ENCODE measurements at regions not wholly inside any gene's neighbourhood (a gene's known extent, or its start where the extent isn't known, plus 50 kb on each side); places are given as distances from the start of the nearest gene placed in this dataset.
"Not testable (repeated sequence)": the region's sequence is repeated elsewhere in the genome, so short reads cannot be mapped to it uniquely, and the experiment has no call there.

DNA sequence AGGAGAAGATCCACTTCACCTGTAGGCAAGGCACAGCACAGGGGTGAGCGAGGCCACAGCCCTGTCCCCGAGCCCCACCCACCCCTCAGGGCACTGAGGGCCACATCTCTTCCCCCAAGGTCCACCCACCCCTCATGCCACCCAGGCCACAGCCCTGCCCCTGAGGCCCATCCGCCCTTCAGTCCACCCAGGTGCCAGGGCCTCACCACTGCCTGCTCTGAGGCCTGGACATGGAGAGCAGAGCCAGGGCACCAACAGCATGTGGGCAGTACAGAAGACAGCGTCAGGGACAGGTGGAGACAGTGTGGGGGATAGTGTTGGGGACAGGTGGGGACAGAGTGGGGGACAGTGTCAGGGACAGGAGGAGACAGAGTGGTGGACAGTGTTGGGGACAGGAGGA, 138.3 kb downstream of the TMEM121 start:
- TF ChIP-seq, protein P1, sequence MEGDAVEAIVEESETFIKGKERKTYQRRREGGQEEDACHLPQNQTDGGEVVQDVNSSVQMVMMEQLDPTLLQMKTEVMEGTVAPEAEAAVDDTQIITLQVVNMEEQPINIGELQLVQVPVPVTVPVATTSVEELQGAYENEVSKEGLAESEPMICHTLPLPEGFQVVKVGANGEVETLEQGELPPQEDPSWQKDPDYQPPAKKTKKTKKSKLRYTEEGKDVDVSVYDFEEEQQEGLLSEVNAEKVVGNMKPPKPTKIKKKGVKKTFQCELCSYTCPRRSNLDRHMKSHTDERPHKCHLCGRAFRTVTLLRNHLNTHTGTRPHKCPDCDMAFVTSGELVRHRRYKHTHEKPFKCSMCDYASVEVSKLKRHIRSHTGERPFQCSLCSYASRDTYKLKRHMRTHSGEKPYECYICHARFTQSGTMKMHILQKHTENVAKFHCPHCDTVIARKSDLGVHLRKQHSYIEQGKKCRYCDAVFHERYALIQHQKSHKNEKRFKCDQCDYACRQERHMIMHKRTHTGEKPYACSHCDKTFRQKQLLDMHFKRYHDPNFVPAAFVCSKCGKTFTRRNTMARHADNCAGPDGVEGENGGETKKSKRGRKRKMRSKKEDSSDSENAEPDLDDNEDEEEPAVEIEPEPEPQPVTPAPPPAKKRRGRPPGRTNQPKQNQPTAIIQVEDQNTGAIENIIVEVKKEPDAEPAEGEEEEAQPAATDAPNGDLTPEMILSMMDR (IDR thresholded peaks at IDR 0.05), result no peak
- TF ChIP-seq ZFX (IDR thresholded peaks at IDR 0.05; ENCODE audit: borderline replicate concordance), result no peak
- no peak overlapping the region for H3K27ac ChIP-seq

DNA sequence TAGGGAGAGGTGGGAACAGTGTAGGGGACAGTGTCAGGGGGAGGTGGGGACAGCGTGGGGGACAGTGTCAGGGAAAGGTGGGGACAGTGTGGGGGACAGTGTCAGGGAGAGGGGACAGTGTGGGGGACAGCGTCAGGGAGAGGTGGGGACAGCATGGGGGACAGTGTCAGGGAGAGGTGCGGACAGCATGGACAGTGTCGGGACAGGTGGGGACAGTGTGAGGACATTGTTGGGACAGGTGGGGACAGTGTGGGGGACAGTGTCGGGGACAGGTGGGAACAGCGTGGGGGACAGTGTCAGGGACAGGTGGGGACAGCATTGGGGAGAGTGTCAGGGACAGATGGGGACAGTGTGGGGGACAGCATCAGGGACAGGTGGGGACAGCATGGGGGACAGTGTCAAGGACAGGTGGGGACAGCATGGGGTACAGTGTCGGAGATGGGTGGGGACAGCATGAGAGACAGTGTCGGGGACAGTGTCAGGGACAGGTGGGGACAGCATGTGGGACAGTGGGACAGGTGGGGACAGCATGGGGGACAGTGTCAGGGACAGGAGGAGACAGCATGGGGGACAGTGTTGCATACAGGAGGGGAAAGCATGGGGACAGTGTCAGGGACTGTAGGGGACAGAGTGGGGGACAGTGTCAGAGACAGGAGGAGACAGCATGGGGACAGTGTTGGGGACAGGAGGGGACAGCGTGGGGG, 139.0 kb downstream of the TMEM121 start:
- H3K27ac ChIP-seq, result no peak overlapping the region
- TF ChIP-seq, protein P1 (IDR thresholded peaks at IDR 0.05), result no peak
- no peak for TF ChIP-seq ZFX (IDR thresholded peaks at IDR 0.05; ENCODE audit: borderline replicate concordance)

DNA sequence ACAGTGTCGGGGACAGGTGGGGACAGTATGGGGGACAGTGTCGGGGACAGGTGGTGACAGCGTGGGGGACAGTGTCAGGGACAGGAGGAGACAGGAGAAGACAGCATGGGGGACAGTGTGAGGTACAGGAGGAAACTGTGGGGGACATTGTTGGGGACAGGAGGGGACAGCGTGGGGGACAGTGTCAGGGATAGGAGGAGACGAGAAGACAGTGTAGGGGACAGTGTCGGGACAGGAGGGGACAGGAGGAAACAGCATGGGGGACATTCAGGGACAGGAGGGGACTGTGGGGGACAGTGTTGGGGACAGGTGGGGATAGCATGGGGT, 139.5 kb downstream of the TMEM121 start:
- TF ChIP-seq, protein P1 (IDR thresholded peaks at IDR 0.05), result no peak
- no peak for TF ChIP-seq ZFX (IDR thresholded peaks at IDR 0.05; ENCODE audit: borderline replicate concordance)
- no peak overlapping the region for H3K27ac ChIP-seq

DNA sequence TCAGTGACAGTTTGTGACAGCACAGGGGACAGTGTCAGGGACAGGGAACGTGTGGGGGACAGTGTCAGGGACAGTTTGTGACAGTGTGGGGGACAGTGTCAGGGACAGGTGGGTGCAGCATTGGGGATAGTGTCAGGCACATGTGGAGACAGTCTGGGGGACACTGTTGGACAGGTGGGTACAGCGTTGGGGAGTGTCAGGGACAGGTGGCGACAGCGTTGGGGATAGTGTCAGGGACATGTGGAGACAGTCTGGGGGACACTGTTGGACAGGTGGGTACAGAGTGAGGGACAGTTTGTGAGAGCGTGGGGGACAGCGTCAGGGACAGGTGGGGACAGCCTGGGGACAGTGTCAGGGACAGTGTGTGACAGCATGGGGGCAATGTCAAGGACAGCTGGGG, 140.0 kb downstream of the TMEM121 start:
- no peak overlapping the region for H3K27ac ChIP-seq
- TF ChIP-seq, protein P1 (IDR thresholded peaks at IDR 0.05), result no peak
- no peak for TF ChIP-seq ZFX (IDR thresholded peaks at IDR 0.05; ENCODE audit: borderline replicate concordance)

DNA sequence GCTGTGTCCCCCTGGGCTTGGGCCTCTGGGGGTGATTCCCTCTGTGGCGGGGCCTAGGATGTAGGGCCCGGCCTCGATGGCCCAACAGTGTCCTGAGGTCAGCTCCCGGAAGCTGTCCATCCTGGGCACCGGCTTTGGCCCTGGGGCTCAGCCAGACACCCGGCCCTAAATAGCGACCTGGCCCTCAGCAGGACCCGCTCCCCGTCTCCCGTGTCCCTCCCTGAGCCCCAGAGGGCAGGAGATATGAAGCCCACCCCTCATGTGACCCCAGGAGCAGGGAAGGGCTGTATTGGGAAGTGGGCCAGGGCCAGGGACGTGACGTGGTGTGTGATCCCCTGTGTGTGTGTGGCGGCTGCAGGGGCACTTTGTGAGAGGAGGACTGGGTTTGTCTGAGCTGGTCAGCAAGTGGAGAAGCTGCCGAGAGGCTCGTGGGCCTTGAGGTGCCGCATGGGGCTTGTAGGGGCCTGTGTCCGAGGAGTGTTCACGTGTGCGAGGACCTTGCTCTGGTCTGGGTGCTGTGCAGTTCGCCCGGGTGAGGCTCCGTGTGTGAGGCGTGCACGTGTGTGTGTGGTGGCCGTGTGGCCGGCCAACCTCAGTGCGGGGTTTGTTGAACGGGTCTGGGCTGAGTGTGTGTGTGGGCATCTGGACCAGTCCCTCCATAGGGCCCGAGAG, 140.7 kb downstream of the TMEM121 start:
- not testable (repeated sequence) for H3K27ac ChIP-seq

DNA sequence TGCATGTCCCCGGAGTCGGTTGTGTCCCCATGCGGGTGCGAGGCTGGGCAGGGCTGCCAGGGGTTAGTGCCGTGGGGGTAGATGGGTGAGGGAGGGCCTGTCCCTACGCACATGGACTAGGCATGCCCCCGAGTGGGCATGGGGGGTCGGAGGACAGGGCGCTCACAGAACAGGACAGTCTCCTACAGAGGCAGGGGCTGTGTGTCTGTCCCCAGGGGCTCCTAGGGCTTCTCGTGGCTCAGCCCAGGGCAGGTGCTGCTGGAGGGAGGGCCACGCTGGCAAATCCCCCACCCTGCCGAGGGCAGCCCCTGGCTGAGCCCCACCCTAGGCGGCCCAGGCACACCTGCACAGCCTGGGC, 141.3 kb downstream of the TMEM121 start:
- H3K27ac ChIP-seq, result not testable (repeated sequence)

DNA sequence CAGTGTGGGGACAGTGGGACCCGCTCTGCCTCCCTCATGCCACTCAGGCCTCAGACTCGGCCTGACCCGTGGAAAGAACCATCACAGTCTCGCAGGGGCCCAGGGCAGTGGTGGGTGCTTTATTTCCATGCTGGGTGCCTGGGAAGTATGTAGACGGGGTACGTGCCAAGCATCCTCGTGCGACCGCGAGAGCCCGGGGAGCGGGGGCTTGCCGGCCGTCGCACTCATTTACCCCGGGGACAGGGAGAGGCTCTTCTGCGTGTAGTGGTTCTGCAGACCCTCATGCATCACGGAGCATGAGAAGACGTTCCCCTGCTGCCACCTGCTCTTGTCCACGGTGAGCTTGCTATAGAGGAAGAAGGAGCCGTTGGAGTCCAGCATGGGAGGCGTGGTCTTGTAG, 141.6 kb downstream of the TMEM121 start:
- H3K27ac ChIP-seq, result not testable (repeated sequence)

DNA sequence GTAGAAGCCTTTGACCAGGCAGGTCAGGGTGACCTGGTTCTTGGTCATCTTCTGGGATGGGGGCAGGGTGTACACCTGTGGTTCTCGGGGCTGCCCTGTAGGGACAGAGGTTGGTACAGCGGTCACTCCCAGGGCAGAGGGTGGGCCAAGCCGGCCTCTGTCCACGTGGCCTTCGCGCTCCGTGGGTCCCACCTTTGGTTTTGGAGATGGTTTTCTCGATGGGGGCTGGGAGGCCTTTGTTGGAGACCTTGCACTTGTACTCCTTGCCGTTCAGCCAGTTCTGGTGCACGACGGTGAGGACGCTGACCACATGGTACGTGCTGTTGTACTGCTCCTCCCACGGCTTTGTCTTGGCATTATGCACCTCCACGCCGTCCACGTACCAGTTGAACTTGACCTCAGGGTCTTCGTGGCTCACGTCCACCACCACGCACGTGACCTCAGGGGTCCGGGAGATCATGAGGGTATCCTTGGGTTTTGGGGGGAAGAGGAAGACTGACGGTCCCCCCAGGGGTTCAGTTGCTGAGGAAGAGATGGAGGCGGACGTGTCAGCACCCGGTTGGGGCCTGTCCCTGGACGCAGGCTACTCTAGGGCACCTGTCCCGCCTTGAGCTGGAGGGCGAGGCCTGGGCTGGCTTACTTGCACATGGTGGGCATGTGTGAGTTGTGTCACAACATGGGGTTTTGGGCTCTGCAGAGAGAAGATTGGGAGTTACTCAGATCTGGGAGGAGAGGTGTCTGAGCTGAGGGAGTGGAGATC, 142.3 kb downstream of the TMEM121 start:
- H3K27ac ChIP-seq, result not testable (repeated sequence)

DNA sequence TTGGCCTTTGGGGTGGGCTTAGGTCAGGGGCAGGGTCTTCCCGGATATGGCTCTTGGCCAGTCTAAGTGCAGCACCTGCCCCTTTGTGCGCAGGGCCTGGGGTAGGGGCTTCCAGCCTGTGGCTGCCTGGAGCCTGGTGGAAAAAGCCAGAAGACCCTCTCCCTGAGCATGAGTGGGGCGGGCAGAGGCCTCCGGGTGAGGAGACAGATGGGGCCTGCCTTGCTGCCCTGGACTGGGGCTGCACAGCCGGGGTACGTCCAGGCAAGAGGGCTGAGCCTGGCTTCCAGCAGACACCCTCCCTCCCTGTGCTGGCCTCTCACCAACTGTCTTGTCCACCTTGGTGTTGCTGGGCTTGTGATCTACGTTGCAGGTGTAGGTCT, 142.8 kb downstream of the TMEM121 start:
- not testable (repeated sequence) for H3K27ac ChIP-seq

DNA sequence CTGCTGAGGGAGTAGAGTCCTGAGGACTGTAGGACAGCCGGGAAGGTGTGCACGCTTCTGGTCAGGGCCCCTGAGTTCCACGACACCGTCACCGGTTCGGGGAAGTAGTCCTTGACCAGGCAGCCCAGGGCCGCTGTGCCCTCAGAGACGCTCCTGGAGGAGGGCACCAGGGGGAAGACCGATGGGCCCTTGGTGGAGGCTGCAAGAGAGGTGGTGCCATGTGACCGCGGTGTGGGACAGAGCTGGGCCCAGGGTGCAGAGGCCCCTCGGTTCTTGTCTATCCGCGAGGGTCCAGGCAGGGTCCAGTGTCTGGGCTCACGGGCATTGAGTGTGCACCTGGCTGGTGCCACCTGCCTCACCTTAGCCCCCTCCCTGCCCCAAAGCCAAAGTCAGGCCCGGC, 143.3 kb downstream of the TMEM121 start:
- H3K27ac ChIP-seq, result not testable (repeated sequence)

DNA sequence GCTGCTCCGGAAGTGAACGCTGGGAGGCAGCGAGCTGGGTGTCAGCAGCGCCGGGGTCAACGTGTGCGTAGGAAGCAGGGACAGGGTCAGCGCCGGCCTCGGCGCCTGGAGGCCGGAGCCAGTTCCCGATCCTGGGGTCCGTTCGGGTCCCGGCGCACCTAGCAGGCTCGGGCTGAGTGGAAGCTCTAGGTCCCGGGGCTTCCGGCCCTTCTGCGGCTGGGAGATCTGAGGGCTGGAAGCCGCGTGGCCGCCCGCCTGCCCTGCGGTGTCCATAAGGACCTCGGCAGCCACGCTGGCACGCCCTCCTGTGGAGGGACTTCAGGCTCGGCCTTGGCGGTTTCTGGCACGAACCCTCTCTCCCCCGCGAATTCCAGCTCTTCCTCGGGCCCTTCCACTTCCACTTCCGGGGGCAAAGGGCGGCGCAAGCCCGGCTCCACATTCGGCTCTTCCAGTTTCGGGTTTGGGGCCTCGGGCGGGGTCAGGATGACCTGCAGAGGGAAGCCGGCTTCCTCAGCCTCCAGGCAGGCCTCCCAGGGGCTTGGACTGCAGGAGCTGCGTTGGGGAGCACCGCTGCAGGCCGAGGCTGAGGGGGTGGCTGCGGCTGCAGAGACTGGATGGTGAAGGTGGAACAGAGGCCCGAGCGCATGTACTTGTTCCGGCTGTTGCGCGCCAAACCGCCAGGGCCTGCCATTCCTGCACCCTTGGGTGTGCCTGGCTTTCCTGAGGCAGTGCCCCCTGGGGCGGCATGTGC, 146.2 kb downstream of the TMEM121 start:
- H3K27ac ChIP-seq, result not testable (repeated sequence)

DNA sequence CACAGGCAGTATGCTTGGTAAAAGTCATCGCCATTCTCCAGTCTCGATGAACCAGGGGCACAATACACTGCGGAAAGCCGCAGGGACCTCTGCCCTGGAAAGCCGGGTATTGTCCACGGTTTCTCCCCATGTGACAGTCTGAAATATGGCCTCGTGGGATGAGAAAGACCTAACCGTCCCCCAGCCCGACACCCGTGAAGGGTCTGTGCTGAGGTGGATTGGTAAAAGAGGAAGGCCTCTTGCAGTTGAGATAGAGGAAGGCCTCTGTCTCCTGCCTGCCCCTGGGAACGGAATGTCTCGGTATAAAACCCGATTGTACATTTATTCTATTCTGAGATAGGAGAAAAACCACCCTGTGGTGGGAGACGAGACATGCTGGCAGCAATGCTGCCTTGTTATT, 149.1 kb downstream of the TMEM121 start:
- not testable (repeated sequence) for H3K27ac ChIP-seq

DNA sequence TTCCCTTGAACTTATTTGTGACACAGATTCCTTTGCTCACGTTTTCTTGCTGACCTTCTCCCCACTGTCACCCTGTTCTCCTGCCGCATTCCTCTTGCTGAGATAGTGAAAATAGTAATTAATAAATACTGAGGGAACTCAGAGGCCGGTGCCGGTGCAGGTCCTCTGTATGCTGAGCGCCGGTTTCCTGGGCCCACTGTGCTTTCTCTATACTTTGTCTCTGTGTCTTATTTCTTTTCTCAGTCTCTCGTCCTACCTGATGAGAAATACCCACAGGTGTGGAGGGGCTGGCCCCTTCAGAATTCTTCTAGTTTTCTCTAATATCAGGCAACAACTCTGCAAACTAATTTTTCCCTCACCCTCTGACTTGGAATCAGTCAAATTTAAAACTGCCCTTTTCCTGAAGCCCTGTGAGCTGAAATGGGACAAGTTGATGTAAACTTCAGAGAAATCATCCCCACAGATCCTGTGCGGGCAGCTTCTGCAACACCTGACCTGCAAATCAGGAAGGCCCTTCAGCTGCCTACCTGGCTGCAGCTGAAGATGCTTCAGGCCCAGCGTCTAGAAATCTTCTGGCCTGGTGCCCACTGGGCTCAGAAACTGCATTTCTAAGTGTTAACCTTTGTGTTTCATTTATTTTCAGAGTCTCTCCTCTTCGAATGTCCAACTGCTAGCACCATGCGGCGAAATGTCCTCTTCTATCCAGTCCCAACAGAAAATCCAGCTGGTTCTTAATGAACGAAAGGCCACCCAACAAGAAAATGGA, 149.7 kb downstream of the TMEM121 start:
- H3K27ac ChIP-seq, result not testable (repeated sequence)

DNA sequence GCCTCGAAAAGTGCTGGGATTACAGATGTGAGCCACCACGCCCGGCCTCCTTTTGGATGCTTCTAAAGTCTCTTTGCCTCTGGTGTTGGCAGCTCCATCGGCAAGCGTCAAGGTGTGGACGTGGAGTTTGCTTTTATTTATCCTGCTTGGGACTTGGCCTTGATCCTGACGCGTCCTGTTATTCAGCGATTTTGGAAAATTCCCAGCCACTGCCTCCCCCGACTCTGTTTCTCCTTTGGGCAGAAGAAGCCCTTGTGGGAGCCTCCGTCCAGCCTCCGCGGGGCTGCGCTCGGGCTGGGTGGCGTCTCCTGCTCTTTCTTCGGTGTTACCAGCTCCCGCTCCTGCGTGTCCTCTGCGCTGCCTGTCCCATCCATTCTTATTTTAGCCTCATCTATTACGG, 151.7 kb downstream of the TMEM121 start:
- not testable (repeated sequence) for H3K27ac ChIP-seq

Measured in 22Rv1 (cell line).